Gastroesophageal sphincter (tissue), 3 donors: ENCODE measurements at regions not wholly inside any gene's neighbourhood (a gene's known extent, or its start where the extent isn't known, plus 50 kb on each side); places are given as distances from the start of the nearest gene placed in this dataset.

ENCODE experiments used
- CTCF ChIP-seq, 4 experiments: fragments of 200-600 bp in 2 of 4; fragments of 450-650 bp in 2 of 4; sonication (generic) in 1 of 4; IDR thresholded peaks; one replicate each; pipeline ENCODE4 v1.5.1; 2017 to 2019; ENCODE audit warnings: antibody characterized with exemption in 4 of 4, mild to moderate bottlenecking in 2 of 4, moderate library complexity in 2 of 4
- POLR2A ChIP-seq, 2 donors: fragments of 450-650 bp; IDR thresholded peaks; one replicate each; pipeline ENCODE4 v1.6.1; 2017; ENCODE audit warnings: antibody characterized with exemption in 2 of 2, mild to moderate bottlenecking in 2 of 2, moderate library complexity in 1 of 2

- TF ChIP-seq POLR2A (IDR thresholded peaks at IDR 0.05) (no peak), CTCF (IDR thresholded peaks at IDR 0.05) (no peak)
These were observed 148.8 kb downstream of the MBL2 start for GRCh38 chr10:52623761-52624160.
